GM12878 (cell line): ENCODE measurements at regions not wholly inside any gene's neighbourhood (a gene's known extent, or its start where the extent isn't known, plus 50 kb on each side); places are given as distances from the start of the nearest gene placed in this dataset.

Experiments
- ATAC-seq: fragments of 200-7000 bp; cut with Tn5 transposase; 3 replicates; pipeline ENCODE4 v1.9.1; 2020; ENCODE audit warnings: mild to moderate bottlenecking, moderate library complexity
- BruUV-seq: library from RNA; stranded (reverse); fragments of 400-500 nt; replicated peaks from 2 replicates; lab custom pipeline; 2021; lab: Mats Ljungman, UMichigan
- CTCF ChIA-PET: fragments of 300-600 bp; sonication (Branson Sonifier 250); formaldehyde crosslinking; extraction: SDS; loops from one replicate; lab custom pipeline; 2021; ENCODE audit warnings: inconsistent platforms; lab: Yijun Ruan, JAX
- POLR2A ChIA-PET: fragments of 350-600 bp; formaldehyde crosslinking; extraction: SDS; loops from one replicate; lab custom pipeline; 2021; ENCODE audit warnings: inconsistent platforms; lab: Charles Lee
- RAD21 ChIA-PET: fragments of 300-600 bp; sonication (Branson Sonifier 250); formaldehyde crosslinking; loops from one replicate; lab custom pipeline; 2023; ENCODE audit warnings: antibody characterized with exemption; ENCODE audit not compliant: unreplicated experiment; lab: Charles Lee
- SMC1A ChIA-PET: fragments of 300-600 bp; sonication (Branson Sonifier 250); formaldehyde crosslinking; loops from one replicate; lab custom pipeline; 2023; ENCODE audit not compliant: unreplicated experiment, uncharacterized antibody; lab: Charles Lee
- DNase-seq: peaks from one replicate; pipeline ENCODE4 v3.0.0-alpha.2; 2011; ENCODE audit warnings: low read depth, low spot score
- FAIRE-seq: peaks from 3 replicates; lab custom pipeline; 2011; peaks lifted over from hg19 to GRCh38; lab: Jason Lieb, UNC
- H2AFZ ChIP-seq: 2 replicates; pipeline ENCODE4 v1.6.0; 2011; ENCODE audit warnings: low read depth, low read length, control low read depth; ENCODE audit not compliant: control insufficient read depth
- H3K27ac ChIP-seq: 2 replicates; pipeline ENCODE4 v1.5.1; 2011; ENCODE audit warnings: control low read depth; ENCODE audit not compliant: control insufficient read depth, insufficient read depth
- H3K27me3 ChIP-seq, 2 experiments: replicated peaks in 1 of 2; 2 replicates each; pipeline versions ENCODE4 v1.6.0 to v1.6.1; 2011; ENCODE audit warnings: low read length in 1 of 2; ENCODE audit not compliant: control insufficient read depth in 2 of 2, insufficient read depth in 2 of 2
- H3K36me3 ChIP-seq, 2 experiments: 2 replicates each; pipeline ENCODE4 v1.5.1; 2011; ENCODE audit warnings: low read length in 1 of 2; ENCODE audit not compliant: control insufficient read depth in 2 of 2, insufficient read depth in 2 of 2
- H3K4me1 ChIP-seq: 2 replicates; pipeline ENCODE4 v1.6.1; 2011; ENCODE audit warnings: mild to moderate bottlenecking, low read length, moderate library complexity, mixed read lengths; ENCODE audit not compliant: control insufficient read depth, insufficient read depth
- H3K4me2 ChIP-seq: 2 replicates; pipeline ENCODE4 v1.6.0; 2011; ENCODE audit warnings: control low read depth; ENCODE audit not compliant: control insufficient read depth, insufficient read depth
- H3K4me3 ChIP-seq: fragments of 200-600 bp; sonication (generic); 2 replicates; pipeline ENCODE4 v1.5.1; 2016
- H3K79me2 ChIP-seq: 2 replicates; pipeline ENCODE4 v1.6.0; 2011; ENCODE audit warnings: low read length; ENCODE audit not compliant: control insufficient read depth, insufficient read depth
- H3K9ac ChIP-seq: 2 replicates; pipeline ENCODE4 v1.8.0; 2011; ENCODE audit warnings: low read length, control low read depth, mixed read lengths; ENCODE audit not compliant: control insufficient read depth, insufficient read depth
- H3K9me3 ChIP-seq: replicated peaks from 3 replicates; pipeline ENCODE4 v1.5.1; 2011; ENCODE audit warnings: mild to moderate bottlenecking, low read length; ENCODE audit not compliant: control insufficient read depth, insufficient read depth
- H4K20me1 ChIP-seq: 2 replicates; pipeline ENCODE4 v1.6.0; 2011; ENCODE audit not compliant: control insufficient read depth, insufficient read depth
- BRCA1 ChIP-seq: IDR thresholded peaks from 2 replicates; pipeline ENCODE4 v1.6.1; 2011; ENCODE audit warnings: low read depth, low read length, improper control_type of control experiment
- CHD4 ChIP-seq: fragments of 200-600 bp; sonication (generic); IDR thresholded peaks from 2 replicates; pipeline ENCODE4 v1.6.1; 2016; ENCODE audit warnings: mild to moderate bottlenecking
- IRF4 ChIP-seq: IDR thresholded peaks from 2 replicates; pipeline ENCODE4 v1.6.1; 2011; ENCODE audit warnings: low read depth, low read length
- MLLT1 ChIP-seq: fragments of 450-650 bp; IDR thresholded peaks from 2 replicates; pipeline ENCODE4 v1.6.1; 2016; ENCODE audit warnings: mild to moderate bottlenecking
- NFXL1 ChIP-seq: fragments of 450-650 bp; IDR thresholded peaks from 2 replicates; pipeline ENCODE4 v1.6.1; 2017; ENCODE audit warnings: antibody characterized with exemption, mild to moderate bottlenecking, borderline replicate concordance
- POLR2A ChIP-seq: IDR thresholded peaks from 2 replicates; pipeline ENCODE4 v1.6.1; 2011; ENCODE audit warnings: low read depth, mild to moderate bottlenecking, low read length
- RAD51 ChIP-seq: fragments of 450-650 bp; IDR thresholded peaks from 2 replicates; pipeline ENCODE4 v1.6.1; 2016; ENCODE audit warnings: moderate library complexity, mild to moderate bottlenecking, inconsistent platforms
- RBBP5 ChIP-seq: fragments of 200-600 bp; sonication (generic); conservative IDR thresholded peaks from 2 replicates; pipeline ENCODE4 v1.6.1; 2016
- RUNX3 ChIP-seq: IDR thresholded peaks from 2 replicates; pipeline ENCODE4 v1.6.1; 2012; ENCODE audit warnings: low read length, inconsistent platforms
- SP1 ChIP-seq: IDR thresholded peaks from one replicate; pipeline ENCODE4 v1.6.1; 2011; ENCODE audit warnings: low read depth, low read length
- SRF ChIP-seq, 2 experiments: IDR thresholded peaks; 2 replicates each; pipeline ENCODE4 v1.6.1; 2011; ENCODE audit warnings: low read depth in 2 of 2, low read length in 2 of 2, mild to moderate bottlenecking in 1 of 2, moderate library complexity in 1 of 2
- STAT1 ChIP-seq: fragments of 450-650 bp; conservative IDR thresholded peaks from 2 replicates; pipeline ENCODE4 v1.6.1; 2014; ENCODE audit warnings: antibody characterized with exemption, mild to moderate bottlenecking
- SUZ12 ChIP-seq: fragments of 200-600 bp; sonication (generic); IDR thresholded peaks from one replicate; pipeline ENCODE4 v1.6.1; 2018; ENCODE audit warnings: antibody characterized with exemption, mild to moderate bottlenecking; ENCODE audit not compliant: unreplicated experiment
- YBX1 ChIP-seq: fragments of 450-650 bp; IDR thresholded peaks from 2 replicates; pipeline ENCODE4 v1.6.1; 2016; ENCODE audit warnings: antibody characterized with exemption
- ZNF207 ChIP-seq: fragments of 450-650 bp; IDR thresholded peaks from 2 replicates; pipeline ENCODE4 v1.6.1; 2014; ENCODE audit warnings: antibody characterized with exemption, mild to moderate bottlenecking, borderline replicate concordance
- WGBS: methylation state at CpG from one replicate; pipeline ENCODE4 v1.1.6; 2016; ENCODE audit warnings: low lambda C conversion rate; ENCODE audit not compliant: insufficient replicate concordance, insufficient coverage; ENCODE audit errors: missing lambda C conversion rate; 5-methylcytosine and 5-hydroxymethylcytosine counted together
- in situ Hi-C: fragments of 300-500 bp; cut with MboI; formaldehyde crosslinking; loops from 9 replicates; pipeline ENCODE4 v1.14.3; 2018; ENCODE audit warnings: mixed read lengths
- intact Hi-C: fragments of 100-400 bp; cut with micrococcal nuclease; formaldehyde crosslinking; loops from one replicate; pipeline ENCODE4 v1.14.2; 2022; ENCODE audit not compliant: unreplicated experiment
- TF ChIP-seq, protein P1 (sequence below): fragments of 450-650 bp; formaldehyde crosslinking; IDR thresholded peaks from 2 replicates; pipeline ENCODE4 v1.4.0; 2022; ENCODE audit warnings: mild to moderate bottlenecking, moderate library complexity
- TF ChIP-seq, protein P2 (sequence below), 3 experiments: IDR thresholded peaks in 2 of 3; conservative IDR thresholded peaks in 1 of 3; 2 replicates each; pipeline ENCODE4 v1.5.1; 2011; ENCODE audit warnings: low read depth in 3 of 3, low read length in 3 of 3, mild to moderate bottlenecking in 3 of 3, control low read depth in 2 of 3, moderate library complexity in 2 of 3, inconsistent platforms in 1 of 3, mixed read lengths in 1 of 3; ENCODE audit not compliant: control insufficient read depth in 2 of 3, insufficient read depth in 1 of 3; ENCODE audit errors: extremely low read depth in 1 of 3
- TF ChIP-seq, protein P3 (sequence below): IDR thresholded peaks from 2 replicates; pipeline ENCODE4 v1.6.1; 2011; ENCODE audit warnings: borderline replicate concordance, low read depth, mild to moderate bottlenecking, moderate library complexity, low read length; ENCODE audit not compliant: insufficient read depth, poor library complexity, severe bottlenecking

- no peaks in the 10 kb centered on the region for H3K36me3 ChIP-seq
- no peak overlapping the region for H3K4me3 ChIP-seq
- TF ChIP-seq MLLT1 (no peak), CHD4 (no peak), SRF (IDR thresholded peaks at IDR 0.05; ENCODE audit: low read depth in 2 of 2, low read length in 2 of 2) (no peak), IRF4 (no peak), SUZ12 (no peak), ZNF207 (no peak), RAD51 (no peak), RBBP5 (no peak), RUNX3 (no peak), STAT1 (no peak), SP1 (no peak), BRCA1 (no peak), POLR2A (no peak), YBX1 (no peak), NFXL1 (no peak)
- TF ChIP-seq, protein P1, sequence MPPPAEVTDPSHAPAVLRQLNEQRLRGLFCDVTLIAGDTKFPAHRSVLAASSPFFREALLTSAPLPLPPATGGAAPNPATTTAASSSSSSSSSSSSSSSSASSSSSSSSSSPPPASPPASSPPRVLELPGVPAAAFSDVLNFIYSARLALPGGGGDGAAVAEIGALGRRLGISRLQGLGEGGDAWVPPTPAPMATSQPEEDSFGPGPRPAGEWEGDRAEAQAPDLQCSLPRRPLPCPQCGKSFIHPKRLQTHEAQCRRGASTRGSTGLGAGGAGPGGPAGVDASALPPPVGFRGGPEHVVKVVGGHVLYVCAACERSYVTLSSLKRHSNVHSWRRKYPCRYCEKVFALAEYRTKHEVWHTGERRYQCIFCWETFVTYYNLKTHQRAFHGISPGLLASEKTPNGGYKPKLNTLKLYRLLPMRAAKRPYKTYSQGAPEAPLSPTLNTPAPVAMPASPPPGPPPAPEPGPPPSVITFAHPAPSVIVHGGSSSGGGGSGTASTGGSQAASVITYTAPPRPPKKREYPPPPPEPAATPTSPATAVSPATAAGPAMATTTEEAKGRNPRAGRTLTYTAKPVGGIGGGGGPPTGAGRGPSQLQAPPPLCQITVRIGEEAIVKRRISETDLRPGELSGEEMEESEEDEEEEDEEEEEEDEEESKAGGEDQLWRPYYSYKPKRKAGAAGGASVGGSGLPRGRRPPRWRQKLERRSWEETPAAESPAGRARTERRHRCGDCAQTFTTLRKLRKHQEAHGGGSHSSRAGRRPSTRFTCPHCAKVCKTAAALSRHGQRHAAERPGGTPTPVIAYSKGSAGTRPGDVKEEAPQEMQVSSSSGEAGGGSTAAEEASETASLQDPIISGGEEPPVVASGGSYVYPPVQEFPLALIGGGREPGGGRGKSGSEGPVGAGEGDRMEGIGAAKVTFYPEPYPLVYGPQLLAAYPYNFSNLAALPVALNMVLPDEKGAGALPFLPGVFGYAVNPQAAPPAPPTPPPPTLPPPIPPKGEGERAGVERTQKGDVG (CRISPR knock-in tag) = no peak
- TF ChIP-seq, protein P2, sequence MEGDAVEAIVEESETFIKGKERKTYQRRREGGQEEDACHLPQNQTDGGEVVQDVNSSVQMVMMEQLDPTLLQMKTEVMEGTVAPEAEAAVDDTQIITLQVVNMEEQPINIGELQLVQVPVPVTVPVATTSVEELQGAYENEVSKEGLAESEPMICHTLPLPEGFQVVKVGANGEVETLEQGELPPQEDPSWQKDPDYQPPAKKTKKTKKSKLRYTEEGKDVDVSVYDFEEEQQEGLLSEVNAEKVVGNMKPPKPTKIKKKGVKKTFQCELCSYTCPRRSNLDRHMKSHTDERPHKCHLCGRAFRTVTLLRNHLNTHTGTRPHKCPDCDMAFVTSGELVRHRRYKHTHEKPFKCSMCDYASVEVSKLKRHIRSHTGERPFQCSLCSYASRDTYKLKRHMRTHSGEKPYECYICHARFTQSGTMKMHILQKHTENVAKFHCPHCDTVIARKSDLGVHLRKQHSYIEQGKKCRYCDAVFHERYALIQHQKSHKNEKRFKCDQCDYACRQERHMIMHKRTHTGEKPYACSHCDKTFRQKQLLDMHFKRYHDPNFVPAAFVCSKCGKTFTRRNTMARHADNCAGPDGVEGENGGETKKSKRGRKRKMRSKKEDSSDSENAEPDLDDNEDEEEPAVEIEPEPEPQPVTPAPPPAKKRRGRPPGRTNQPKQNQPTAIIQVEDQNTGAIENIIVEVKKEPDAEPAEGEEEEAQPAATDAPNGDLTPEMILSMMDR (IDR thresholded peaks at IDR 0.05 in 2 of 3, conservative IDR thresholded peaks at IDR 0.05 in 1 of 3; ENCODE audit: control insufficient read depth in 2 of 3, extremely low read depth in 1 of 3, insufficient read depth in 1 of 3, low read depth in 3 of 3, low read length in 3 of 3) = no peak
- TF ChIP-seq, protein P3, sequence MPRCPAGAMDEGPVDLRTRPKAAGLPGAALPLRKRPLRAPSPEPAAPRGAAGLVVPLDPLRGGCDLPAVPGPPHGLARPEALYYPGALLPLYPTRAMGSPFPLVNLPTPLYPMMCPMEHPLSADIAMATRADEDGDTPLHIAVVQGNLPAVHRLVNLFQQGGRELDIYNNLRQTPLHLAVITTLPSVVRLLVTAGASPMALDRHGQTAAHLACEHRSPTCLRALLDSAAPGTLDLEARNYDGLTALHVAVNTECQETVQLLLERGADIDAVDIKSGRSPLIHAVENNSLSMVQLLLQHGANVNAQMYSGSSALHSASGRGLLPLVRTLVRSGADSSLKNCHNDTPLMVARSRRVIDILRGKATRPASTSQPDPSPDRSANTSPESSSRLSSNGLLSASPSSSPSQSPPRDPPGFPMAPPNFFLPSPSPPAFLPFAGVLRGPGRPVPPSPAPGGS = no peak
- no peak for ATAC-seq
- in situ Hi-C loops = no loop called here
- H3K9me3 ChIP-seq = no peaks in the 10 kb centered on the region
- H3K4me2 ChIP-seq = no peak overlapping the region
- H3K4me1 ChIP-seq = peaks cover 13% of the 10 kb centered on the region
- RAD21 ChIA-PET = no interaction called here
- SMC1A ChIA-PET = no interaction called here
- no peak overlapping the region for H3K9ac ChIP-seq
- H3K27me3 ChIP-seq = no peaks in the 10 kb centered on the region
- intact Hi-C loops = no loop called here
- H3K79me2 ChIP-seq = no peaks in the 10 kb centered on the region
- no peak overlapping the region for H3K27ac ChIP-seq
- DNase-seq = no peak
- CTCF ChIA-PET = no interaction called here
- POLR2A ChIA-PET = no interaction called here
- no peak for FAIRE-seq
- WGBS = 100% methylated on average over 1 of the region's 1 CpG
- no peak overlapping the region for H2AFZ ChIP-seq
- H4K20me1 ChIP-seq = no peaks in the 10 kb centered on the region
- BruUV-seq = no TSS peak
Measured at GRCh38 chr11:8775734-8776133, 93.1 kb downstream of the RPL27A start.
